A549 (cell line): ENCODE measurements at regions not wholly inside any gene's neighbourhood (a gene's known extent, or its start where the extent isn't known, plus 50 kb on each side); places are given as distances from the start of the nearest gene placed in this dataset.

Experiments
- ATAC-seq, 2 experiments: fragments of 200-7000 bp in 1 of 2; fragments of >200 bp in 1 of 2; cut with Nextera tagmentation in 1 of 2; cut with Tn5 transposase in 1 of 2; 3 replicates each; pipeline versions ENCODE4 v1.8.0 to v1.9.1; 2018 to 2020; ENCODE audit warnings: mild to moderate bottlenecking in 1 of 2, moderate library complexity in 1 of 2
- CTCF ChIA-PET: fragments of 300-600 bp; sonication (Branson Sonifier 250); formaldehyde crosslinking; extraction: SDS; loops from one replicate; lab custom pipeline; 2021; ENCODE audit warnings: antibody characterized with exemption, inconsistent platforms; lab: Yijun Ruan, JAX
- POLR2A ChIA-PET: fragments of 350-600 bp; formaldehyde crosslinking; extraction: SDS; loops from one replicate; lab custom pipeline; 2021; ENCODE audit warnings: antibody characterized with exemption, inconsistent platforms; lab: Yijun Ruan, JAX
- DNase-seq, 2 experiments: peaks; one replicate each; pipeline versions ENCODE4 v3.0.0 to v3.0.0-alpha.2; 2011 to 2016; ENCODE audit warnings: low read depth in 1 of 2, low spot score in 1 of 2
- FAIRE-seq: peaks from 2 replicates; lab custom pipeline; 2011; peaks lifted over from hg19 to GRCh38; lab: Jason Lieb, UNC
- H3K27ac ChIP-seq, 2 experiments: fragments of >200 bp; sonication (Bioruptor Twin); formaldehyde crosslinking; 3 replicates each; pipeline ENCODE4 v1.5.1; 2016 to 2017
- H3K4me1 ChIP-seq: fragments of >200 bp; sonication (Bioruptor Twin); formaldehyde crosslinking; 3 replicates; pipeline ENCODE4 v1.6.1; 2016
- H3K4me2 ChIP-seq: fragments of >200 bp; sonication (Bioruptor Twin); formaldehyde crosslinking; 3 replicates; pipeline ENCODE4 v1.6.1; 2016
- H3K4me3 ChIP-seq: fragments of >200 bp; sonication (Bioruptor Twin); formaldehyde crosslinking; 3 replicates; pipeline ENCODE4 v1.5.1; 2016
- H3K9me3 ChIP-seq: fragments of >200 bp; sonication (Bioruptor Twin); formaldehyde crosslinking; 3 replicates; pipeline ENCODE4 v1.6.1; 2016
- CBX2 ChIP-seq: fragments of 200-600 bp; sonication (generic); IDR thresholded peaks from 2 replicates; pipeline ENCODE4 v1.6.1; 2016; ENCODE audit warnings: low read depth, mild to moderate bottlenecking, borderline replicate concordance
- CEBPB ChIP-seq, 2 experiments: fragments of >200 bp in 1 of 2; sonication (Bioruptor Twin) in 1 of 2; formaldehyde crosslinking in 1 of 2; IDR thresholded peaks; 2 replicates each; pipeline ENCODE4 v1.6.1; 2012 to 2016
- EP300 ChIP-seq, 2 experiments: fragments of >200 bp; sonication (Bioruptor Twin); formaldehyde crosslinking; IDR thresholded peaks; 2 replicates in 1 of 2; 3 replicates in 1 of 2; pipeline ENCODE4 v1.6.1; 2016 to 2017
- ESRRA ChIP-seq: fragments of 150-350 bp; IDR thresholded peaks from 2 replicates; pipeline ENCODE4 v1.6.1; 2014; ENCODE audit warnings: mild to moderate bottlenecking, low read length, borderline replicate concordance
- FOSB ChIP-seq: fragments of 250-450 bp; sonication (Bioruptor Pico); IDR thresholded peaks from 2 replicates; pipeline ENCODE4 v1.5.0; 2020; ENCODE audit warnings: mild to moderate bottlenecking, moderate library complexity
- FOSL2 ChIP-seq, 2 experiments: fragments of 450-650 bp in 1 of 2; fragments of >200 bp in 1 of 2; sonication (Bioruptor Twin) in 1 of 2; formaldehyde crosslinking; IDR thresholded peaks; 2 replicates each; pipeline versions ENCODE4 v1.5.0 to v1.6.1; 2016 to 2020; ENCODE audit warnings: mild to moderate bottlenecking in 1 of 2, moderate library complexity in 1 of 2
- FOXS1 ChIP-seq: fragments of 250-450 bp; sonication (Bioruptor Pico); IDR thresholded peaks from 2 replicates; pipeline ENCODE4 v1.5.0; 2020; ENCODE audit warnings: mild to moderate bottlenecking, moderate library complexity
- HDAC2 ChIP-seq: fragments of 200-600 bp; sonication (generic); IDR thresholded peaks from 2 replicates; pipeline ENCODE4 v1.6.1; 2016
- HOXA7 ChIP-seq: fragments of 250-450 bp; sonication (Bioruptor Pico); IDR thresholded peaks from 2 replicates; pipeline ENCODE4 v1.5.0; 2020; ENCODE audit warnings: mild to moderate bottlenecking, moderate library complexity
- JUN ChIP-seq, 2 experiments: fragments of >200 bp; sonication (Bioruptor Twin); formaldehyde crosslinking; IDR thresholded peaks; 2 replicates in 1 of 2; 3 replicates in 1 of 2; pipeline ENCODE4 v1.6.1; 2016 to 2017
- MYC ChIP-seq: IDR thresholded peaks from 2 replicates; pipeline ENCODE4 v1.6.1; 2012; ENCODE audit warnings: mild to moderate bottlenecking, inconsistent platforms, low read length, improper control_type of control experiment, borderline replicate concordance
- NFE2L2 ChIP-seq: fragments of 150-350 bp; conservative IDR thresholded peaks from 2 replicates; pipeline ENCODE4 v1.6.1; 2014; ENCODE audit warnings: low read length
- NPAS2 ChIP-seq: fragments of 250-450 bp; sonication (Bioruptor Pico); IDR thresholded peaks from 2 replicates; pipeline ENCODE4 v1.8.0; 2022; ENCODE audit warnings: mild to moderate bottlenecking, moderate library complexity, borderline replicate concordance
- NR3C1 ChIP-seq: fragments of >200 bp; sonication (Bioruptor Twin); formaldehyde crosslinking; IDR thresholded peaks from 3 replicates; pipeline ENCODE4 v1.6.1; 2017
- PHF8 ChIP-seq: fragments of 200-600 bp; sonication (generic); IDR thresholded peaks from 2 replicates; pipeline ENCODE4 v1.6.1; 2016; ENCODE audit warnings: low read depth, mild to moderate bottlenecking, antibody characterized with exemption, moderate library complexity, borderline replicate concordance
- POLR2AphosphoS2 ChIP-seq: conservative IDR thresholded peaks from 2 replicates; pipeline ENCODE4 v1.6.1; 2012; ENCODE audit warnings: low read length, improper control_type of control experiment, inconsistent platforms
- RAD21 ChIP-seq, 2 experiments: fragments of >200 bp in 1 of 2; sonication (Bioruptor Twin) in 1 of 2; formaldehyde crosslinking in 1 of 2; IDR thresholded peaks in 1 of 2; conservative IDR thresholded peaks in 1 of 2; 2 replicates in 1 of 2; 3 replicates in 1 of 2; pipeline ENCODE4 v1.6.1; 2012 to 2018; ENCODE audit warnings: inconsistent platforms in 1 of 2
- RARB ChIP-seq: fragments of 250-450 bp; sonication (Bioruptor Pico); IDR thresholded peaks from 2 replicates; pipeline ENCODE4 v1.8.0; 2021; ENCODE audit warnings: mild to moderate bottlenecking, moderate library complexity
- RFX5 ChIP-seq: fragments of 450-650 bp; IDR thresholded peaks from 2 replicates; pipeline ENCODE4 v1.7.1; 2014; ENCODE audit warnings: antibody characterized with exemption, mild to moderate bottlenecking, moderate library complexity
- SMC3 ChIP-seq: fragments of >200 bp; sonication (Bioruptor Twin); formaldehyde crosslinking; IDR thresholded peaks from 3 replicates; pipeline ENCODE4 v1.6.1; 2018; ENCODE audit warnings: inconsistent platforms
- SREBF2 ChIP-seq: fragments of 450-650 bp; IDR thresholded peaks from 2 replicates; pipeline ENCODE4 v1.6.1; 2014; ENCODE audit warnings: mild to moderate bottlenecking, moderate library complexity
- TP53 ChIP-seq: fragments of 250-450 bp; sonication (Bioruptor Pico); IDR thresholded peaks from 2 replicates; pipeline ENCODE4 v1.5.0; 2021; ENCODE audit warnings: mild to moderate bottlenecking, moderate library complexity
- ZNF302 ChIP-seq: fragments of 250-450 bp; sonication (Bioruptor Pico); IDR thresholded peaks from 2 replicates; pipeline ENCODE4 v1.9.0; 2021; ENCODE audit warnings: inconsistent platforms, mild to moderate bottlenecking, moderate library complexity
- WGBS: methylation state at CpG from one replicate; pipeline ENCODE4 v1.1.6; 2017; ENCODE audit errors: missing lambda C conversion rate; 5-methylcytosine and 5-hydroxymethylcytosine counted together
- TF ChIP-seq, protein P1 (sequence below): IDR thresholded peaks from 2 replicates; pipeline ENCODE4 v1.6.1; 2012

DNA sequence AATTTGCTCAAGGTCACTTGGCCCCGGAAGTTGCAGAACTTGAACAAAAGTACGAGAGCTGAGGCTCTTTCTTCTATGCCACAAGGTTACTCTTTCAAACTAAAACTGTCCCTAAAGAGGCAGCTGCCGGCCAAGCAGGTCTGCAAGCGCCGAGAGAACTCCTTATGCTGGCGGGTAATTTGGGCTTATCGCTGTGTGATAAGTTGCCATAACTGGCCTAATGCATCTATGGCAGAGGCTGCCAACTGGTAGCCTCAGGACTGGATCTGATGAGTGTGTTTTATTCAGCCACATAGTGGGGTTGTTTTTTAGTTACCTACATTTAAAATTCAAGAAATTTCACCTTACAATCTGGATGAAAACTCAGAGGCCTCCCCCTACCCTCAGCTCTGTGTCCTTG, 68.1 kb upstream of the SPOCK1 start:
- POLR2A ChIA-PET = no interaction called here
- no peaks in the 10 kb centered on the region for H3K4me1 ChIP-seq
- no peak for DNase-seq
- TF ChIP-seq RAD21 (conservative IDR thresholded peaks at IDR 0.05 in 1 of 2, IDR thresholded peaks at IDR 0.05 in 1 of 2) (no peak), CEBPB (IDR thresholded peaks at IDR 0.05) (no peak), FOSL2 (IDR thresholded peaks at IDR 0.05) (no peak), FOSL2 (CRISPR knock-in tag; IDR thresholded peaks at IDR 0.05) (no peak), JUN (IDR thresholded peaks at IDR 0.05) (no peak), ESRRA (no peak)
- no peak overlapping the region for H3K4me2 ChIP-seq
- no peaks in the 10 kb centered on the region for H3K9me3 ChIP-seq
- no peak overlapping the region for H3K4me3 ChIP-seq
- FAIRE-seq = no peak
- WGBS = 77% methylated on average over 7 of the region's 7 CpGs
- no peak for ATAC-seq
- CTCF ChIA-PET = interaction anchor here (1.2 kb wide), 1 partner anchor 14 kb away, joined by 3 read pairs; no protein-coding TSS in a partner anchor
- no peak overlapping the region for H3K27ac ChIP-seq

DNA sequence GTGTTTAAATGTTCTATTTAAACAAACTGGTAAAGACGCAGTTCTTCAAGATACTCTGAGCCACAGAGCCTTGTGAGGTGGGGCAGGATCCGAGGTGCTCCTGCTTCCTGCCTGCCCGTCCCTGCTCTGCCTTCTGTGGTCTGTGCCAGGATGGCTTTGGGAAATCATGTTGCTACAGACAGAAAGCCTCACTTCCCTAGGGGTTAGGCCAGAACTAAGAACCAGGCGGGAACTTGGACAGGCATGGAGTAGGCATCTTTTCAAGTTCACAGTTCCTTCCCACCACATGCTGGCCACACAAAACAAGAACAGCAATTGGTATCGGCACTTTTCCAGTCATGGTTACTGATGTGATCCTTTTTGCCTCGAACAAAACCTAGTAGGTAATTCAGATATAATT, 67.7 kb upstream of the SPOCK1 start:
- no peak for ATAC-seq
- ChIA-PET CTCF (interaction anchor here (1.2 kb wide), 1 partner anchor 14 kb away, joined by 3 read pairs; no protein-coding TSS in a partner anchor), POLR2A (no interaction called here)
- no peak overlapping the region for H3K4me3 ChIP-seq
- TF ChIP-seq RAD21 (conservative IDR thresholded peaks at IDR 0.05 in 1 of 2, IDR thresholded peaks at IDR 0.05 in 1 of 2) (no peak), FOSL2 (IDR thresholded peaks at IDR 0.05) (no peak), FOSL2 (CRISPR knock-in tag; IDR thresholded peaks at IDR 0.05) (no peak), PHF8 (no peak), TP53 (CRISPR knock-in tag) (no peak), NFE2L2 (no peak), CEBPB (IDR thresholded peaks at IDR 0.05) (no peak), FOXS1 (CRISPR knock-in tag) (no peak), MYC (no peak)
- TF ChIP-seq, protein P1, sequence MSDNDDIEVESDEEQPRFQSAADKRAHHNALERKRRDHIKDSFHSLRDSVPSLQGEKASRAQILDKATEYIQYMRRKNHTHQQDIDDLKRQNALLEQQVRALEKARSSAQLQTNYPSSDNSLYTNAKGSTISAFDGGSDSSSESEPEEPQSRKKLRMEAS = no peak
- TF ChIP-seq, all 56 proteins: peak for 0
- Histone ChIP-seq H3K4me1 (no peaks in the 10 kb centered on the region), H3K4me2 (no peak overlapping the region), H3K27ac (no peak overlapping the region), H3K9me3 (no peaks in the 10 kb centered on the region)
- WGBS = 31% methylated on average over 6 of the region's 6 CpGs
- FAIRE-seq = no peak
- no peak for DNase-seq

DNA sequence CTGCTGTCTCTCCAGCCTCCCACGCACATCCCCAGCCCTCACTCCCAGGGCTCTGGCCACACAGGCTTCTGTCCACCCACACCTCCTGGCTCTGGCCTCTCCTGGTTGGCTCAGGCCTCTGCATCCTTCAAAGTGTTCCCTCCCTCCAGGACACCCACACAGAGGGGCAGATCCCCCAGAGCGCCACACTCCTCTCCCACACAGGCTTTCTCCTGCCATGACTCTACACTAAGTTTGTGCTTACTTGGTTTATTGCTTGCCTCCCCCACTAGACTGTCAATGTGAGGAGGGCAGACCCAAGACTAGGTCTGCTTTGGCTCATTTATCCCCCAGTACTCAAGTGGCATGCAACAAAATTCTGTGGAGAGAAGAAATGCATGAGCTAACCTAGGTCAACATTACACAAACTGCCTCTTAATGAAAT, 67.0 kb upstream of the SPOCK1 start:
- POLR2A ChIA-PET = no interaction called here
- DNase-seq (no peak), ATAC-seq (no peak), FAIRE-seq (no peak)
- no peak overlapping the region for H3K4me3 ChIP-seq
- CTCF ChIA-PET = no interaction called here
- no peaks in the 10 kb centered on the region for H3K4me1 ChIP-seq
- no peaks in the 10 kb centered on the region for H3K9me3 ChIP-seq
- H3K4me2 ChIP-seq = no peak overlapping the region
- no peak for TF ChIP-seq HDAC2
- no peak for TF ChIP-seq EP300 (IDR thresholded peaks at IDR 0.05)
- TF ChIP-seq CBX2 = no peak
- no peak for TF ChIP-seq NR3C1
- TF ChIP-seq RARB (CRISPR knock-in tag) = no peak
- no peak for TF ChIP-seq TP53 (CRISPR knock-in tag)
- no peak for TF ChIP-seq MYC
- TF ChIP-seq SMC3 = no peak
- TF ChIP-seq POLR2AphosphoS2 = no peak
- TF ChIP-seq FOXS1 (CRISPR knock-in tag) = no peak
- TF ChIP-seq NPAS2 (CRISPR knock-in tag) = no peak
- TF ChIP-seq HOXA7 = no peak
- no peak for TF ChIP-seq FOSB (CRISPR knock-in tag)
- no peak overlapping the region for H3K27ac ChIP-seq
- 18% methylated on average over 2 of the region's 2 CpGs for WGBS

DNA sequence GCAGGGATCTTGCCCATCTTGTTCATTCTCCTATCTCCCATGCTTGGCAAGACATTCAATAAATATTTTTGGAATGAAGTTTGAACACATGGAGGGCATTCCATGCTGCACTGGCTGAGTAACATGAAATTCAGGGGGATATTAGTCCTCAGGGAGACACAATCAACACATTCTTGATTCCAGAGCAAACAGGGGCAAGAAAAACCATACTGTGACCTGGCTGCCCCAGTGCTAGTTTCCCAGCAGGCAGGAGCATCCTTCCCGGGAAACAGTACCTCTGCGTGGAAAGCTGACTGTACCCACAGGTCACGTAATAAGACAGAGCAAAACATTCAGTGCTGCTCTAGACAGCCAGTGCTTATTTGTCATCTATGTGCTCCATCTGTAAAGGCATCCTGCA, 66.3 kb upstream of the SPOCK1 start:
- DNase-seq = no peak
- Histone ChIP-seq H3K4me3 (no peak overlapping the region), H3K4me1 (no peaks in the 10 kb centered on the region), H3K9me3 (no peaks in the 10 kb centered on the region), H3K4me2 (no peak overlapping the region), H3K27ac (no peak overlapping the region)
- FAIRE-seq = no peak
- 61% methylated on average over 3 of the region's 3 CpGs for WGBS
- no peak for ATAC-seq
- ChIA-PET CTCF (no interaction called here), POLR2A (no interaction called here)
- TF ChIP-seq FOSL2 (IDR thresholded peaks at IDR 0.05) = no peak
- TF ChIP-seq FOSL2 (CRISPR knock-in tag; IDR thresholded peaks at IDR 0.05) = no peak
- no peak for TF ChIP-seq SREBF2
- no peak for TF ChIP-seq RFX5
- no peak for TF ChIP-seq NR3C1
- TF ChIP-seq RARB (CRISPR knock-in tag) = no peak
- no peak for TF ChIP-seq HOXA7
- no peak for TF ChIP-seq ZNF302
